DND-41 (cell line): ENCODE measurements at regions not wholly inside any gene's neighbourhood (a gene's known extent, or its start where the extent isn't known, plus 50 kb on each side); places are given as distances from the start of the nearest gene placed in this dataset.

Experiments
- ATAC-seq: fragments of 200-7000 bp; cut with Tn5 transposase; 3 replicates; pipeline ENCODE4 v1.9.1; 2021; ENCODE audit warnings: low read depth; ENCODE audit not compliant: insufficient read depth
- DNase-seq: peaks from one replicate; pipeline ENCODE4 v3.0.0-alpha.2; 2020
- H2AFZ ChIP-seq: 2 replicates; pipeline ENCODE4 v1.6.0; 2012; ENCODE audit warnings: low read depth, low read length
- H3K27ac ChIP-seq: 2 replicates; pipeline ENCODE4 v1.5.1; 2012; ENCODE audit warnings: low read length, inconsistent platforms
- H3K27me3 ChIP-seq: fragments of 200-600 bp; sonication (generic); 2 replicates; pipeline ENCODE4 v1.6.0; 2012; ENCODE audit warnings: low read length, mild to moderate bottlenecking, inconsistent platforms; ENCODE audit not compliant: insufficient read depth, poor library complexity
- H3K36me3 ChIP-seq: 2 replicates; pipeline ENCODE4 v1.5.1; 2012; ENCODE audit warnings: low read length, inconsistent platforms; ENCODE audit not compliant: insufficient read depth
- H3K4me1 ChIP-seq: 2 replicates; pipeline ENCODE4 v1.5.1; 2012; ENCODE audit warnings: mild to moderate bottlenecking, low read length; ENCODE audit not compliant: insufficient read depth
- H3K4me2 ChIP-seq: 2 replicates; pipeline ENCODE4 v1.6.0; 2012; ENCODE audit warnings: mild to moderate bottlenecking, moderate library complexity, low read length, inconsistent platforms; ENCODE audit not compliant: insufficient read depth
- H3K4me3 ChIP-seq, 2 experiments: fragments of 200-600 bp in 1 of 2; shearing (Covaris generic) in 1 of 2; 2 replicates each; pipeline ENCODE4 v1.5.1; 2012 to 2016; ENCODE audit warnings: inconsistent platforms in 2 of 2, low read length in 2 of 2, mild to moderate bottlenecking in 2 of 2, low read depth in 1 of 2, moderate library complexity in 1 of 2
- H3K79me2 ChIP-seq: 2 replicates; pipeline ENCODE4 v1.6.0; 2012; ENCODE audit warnings: low read length, inconsistent platforms; ENCODE audit not compliant: insufficient read depth
- H3K9ac ChIP-seq: 2 replicates; pipeline ENCODE4 v1.6.0; 2012; ENCODE audit warnings: low read depth, mild to moderate bottlenecking, inconsistent platforms, low read length, moderate library complexity
- H3K9me3 ChIP-seq: 2 replicates; pipeline ENCODE4 v1.5.1; 2012; ENCODE audit warnings: low read length, moderate library complexity, mild to moderate bottlenecking, inconsistent platforms; ENCODE audit not compliant: insufficient read depth, severe bottlenecking
- H4K20me1 ChIP-seq: 2 replicates; pipeline ENCODE4 v1.6.0; 2012; ENCODE audit warnings: low read length; ENCODE audit not compliant: insufficient read depth
- EZH2 ChIP-seq: IDR thresholded peaks from 3 replicates; pipeline ENCODE4 v1.6.1; 2012; ENCODE audit warnings: borderline replicate concordance, low read depth, mild to moderate bottlenecking, moderate library complexity, low read length, inconsistent platforms; ENCODE audit not compliant: severe bottlenecking
- TF ChIP-seq, protein P1 (sequence below): IDR thresholded peaks from 2 replicates; pipeline ENCODE4 v1.5.1; 2012; ENCODE audit warnings: borderline replicate concordance, low read length, moderate library complexity, mild to moderate bottlenecking; ENCODE audit not compliant: poor library complexity, severe bottlenecking; ENCODE audit errors: extremely low read depth

GRCh38 chr12:47556261-47557030 is 149.4 kb downstream of the RPAP3 start:
- no peaks in the 10 kb centered on the region for H3K27me3 ChIP-seq
- no peak overlapping the region for H3K4me2 ChIP-seq
- TF ChIP-seq EZH2 = no peak
- TF ChIP-seq, protein P1, sequence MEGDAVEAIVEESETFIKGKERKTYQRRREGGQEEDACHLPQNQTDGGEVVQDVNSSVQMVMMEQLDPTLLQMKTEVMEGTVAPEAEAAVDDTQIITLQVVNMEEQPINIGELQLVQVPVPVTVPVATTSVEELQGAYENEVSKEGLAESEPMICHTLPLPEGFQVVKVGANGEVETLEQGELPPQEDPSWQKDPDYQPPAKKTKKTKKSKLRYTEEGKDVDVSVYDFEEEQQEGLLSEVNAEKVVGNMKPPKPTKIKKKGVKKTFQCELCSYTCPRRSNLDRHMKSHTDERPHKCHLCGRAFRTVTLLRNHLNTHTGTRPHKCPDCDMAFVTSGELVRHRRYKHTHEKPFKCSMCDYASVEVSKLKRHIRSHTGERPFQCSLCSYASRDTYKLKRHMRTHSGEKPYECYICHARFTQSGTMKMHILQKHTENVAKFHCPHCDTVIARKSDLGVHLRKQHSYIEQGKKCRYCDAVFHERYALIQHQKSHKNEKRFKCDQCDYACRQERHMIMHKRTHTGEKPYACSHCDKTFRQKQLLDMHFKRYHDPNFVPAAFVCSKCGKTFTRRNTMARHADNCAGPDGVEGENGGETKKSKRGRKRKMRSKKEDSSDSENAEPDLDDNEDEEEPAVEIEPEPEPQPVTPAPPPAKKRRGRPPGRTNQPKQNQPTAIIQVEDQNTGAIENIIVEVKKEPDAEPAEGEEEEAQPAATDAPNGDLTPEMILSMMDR = no peak

GRCh38 chr12:47554046-47554653 is 151.7 kb downstream of the RPAP3 start:
- Histone ChIP-seq H3K36me3 (no peaks in the 10 kb centered on the region), H3K9me3 (peaks cover 5% of the 10 kb centered on the region), H2AFZ (no peak overlapping the region), H3K9ac (no peak overlapping the region), H3K4me3 (no peak overlapping the region), H3K27ac (no peak overlapping the region), H3K4me1 (peaks cover 22% of the 10 kb centered on the region), H3K79me2 (no peaks in the 10 kb centered on the region), H3K27me3 (no peaks in the 10 kb centered on the region), H4K20me1 (no peaks in the 10 kb centered on the region), H3K4me2 (no peak overlapping the region)
- no peak for TF ChIP-seq EZH2
- TF ChIP-seq, protein P1 = no peak
- ATAC-seq (peak; percentile 96), DNase-seq (no peak)

More at GRCh38 chr12:47556261-47557030, 149.4 kb downstream of the RPAP3 start:
- Histone ChIP-seq H4K20me1 (no peaks in the 10 kb centered on the region), H3K9ac (no peak overlapping the region), H3K36me3 (no peaks in the 10 kb centered on the region), H3K79me2 (no peaks in the 10 kb centered on the region), H2AFZ (no peak overlapping the region), H3K27ac (no peak overlapping the region), H3K9me3 (peaks cover 5% of the 10 kb centered on the region), H3K4me1 (peaks cover 22% of the 10 kb centered on the region), H3K4me3 (no peak overlapping the region)
- DNase-seq (no peak), ATAC-seq (no peak)

DNA sequence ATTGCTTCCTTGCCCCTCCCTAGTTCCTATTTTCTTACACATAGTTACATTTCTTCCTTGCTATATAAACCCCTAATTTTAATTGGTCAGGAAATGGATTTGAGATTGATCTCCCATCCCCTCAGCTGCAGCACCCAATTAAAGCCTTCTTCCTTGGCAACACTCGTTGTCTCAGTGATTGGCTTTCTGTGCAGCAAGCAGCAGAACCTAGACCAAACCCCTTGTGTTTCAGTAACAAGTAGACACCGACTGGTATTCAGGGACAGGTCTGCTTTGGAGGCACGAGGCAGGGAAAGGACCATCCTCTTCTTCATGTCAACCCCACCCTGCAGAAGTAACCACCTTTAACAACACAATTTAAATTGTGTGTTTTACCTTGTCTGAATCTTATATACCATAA is 152.6 kb downstream of the RPAP3 start:
- TF ChIP-seq EZH2 = no peak
- TF ChIP-seq, protein P1 = no peak
- DNase-seq (no peak), ATAC-seq (no peak)
- H3K27me3 ChIP-seq = no peaks in the 10 kb centered on the region
- peaks cover 5% of the 10 kb centered on the region for H3K9me3 ChIP-seq
- H3K4me3 ChIP-seq = no peak overlapping the region
- H3K79me2 ChIP-seq = no peaks in the 10 kb centered on the region
- no peaks in the 10 kb centered on the region for H4K20me1 ChIP-seq
- H3K27ac ChIP-seq = no peak overlapping the region
- H3K4me1 ChIP-seq = peaks cover 22% of the 10 kb centered on the region
- H2AFZ ChIP-seq = no peak overlapping the region
- no peak overlapping the region for H3K9ac ChIP-seq
- H3K4me2 ChIP-seq = no peak overlapping the region
- H3K36me3 ChIP-seq = no peaks in the 10 kb centered on the region
